Adrenal gland (tissue), 9 donors: ENCODE measurements at regions not wholly inside any gene's neighbourhood (a gene's known extent, or its start where the extent isn't known, plus 50 kb on each side); places are given as distances from the start of the nearest gene placed in this dataset.
"Not testable (repeated sequence)": the region's sequence is repeated elsewhere in the genome, so short reads cannot be mapped to it uniquely, and the experiment has no call there.

Experiments used
- DNase-seq, 7 donors: peaks; one replicate each; pipeline ENCODE4 v3.0.0-alpha.2; 2019 to 2020
- H3K27ac ChIP-seq, 5 donors: fragments of 200-600 bp; sonication (generic) in 4 of 5; 1 replicate in 3 of 5; 2 replicates in 2 of 5; pipeline versions ENCODE4 v1.5.1 to v1.8.0; 2016 to 2020; ENCODE audit warnings: mild to moderate bottlenecking in 1 of 5
- H3K27me3 ChIP-seq: fragments of 200-600 bp; 2 replicates; pipeline ENCODE4 v1.8.0; 2021
- H3K36me3 ChIP-seq, 2 donors: fragments of 200-600 bp; replicated peaks in 1 of 2; 1 replicate in 1 of 2; 2 replicates in 1 of 2; pipeline versions ENCODE4 v1.5.1 to v1.8.0; 2018 to 2022
- H3K4me1 ChIP-seq, 2 donors: fragments of 200-600 bp; replicated peaks in 1 of 2; 1 replicate in 1 of 2; 2 replicates in 1 of 2; pipeline versions ENCODE4 v1.5.1 to v1.8.0; 2018 to 2021
- H3K4me3 ChIP-seq, 4 donors: fragments of 200-600 bp; sonication (generic) in 3 of 4; one replicate each; pipeline ENCODE4 v1.5.1; 2016 to 2018
- H3K9me3 ChIP-seq, 3 donors: fragments of 200-600 bp; sonication (generic) in 1 of 3; replicated peaks in 1 of 3; 1 replicate in 2 of 3; 2 replicates in 1 of 3; pipeline versions ENCODE4 v1.5.1 to v1.8.0; 2016 to 2021
- CTCF ChIP-seq, 6 experiments: fragments of 450-650 bp in 4 of 6; fragments of 200-600 bp in 2 of 6; sonication (generic) in 1 of 6; IDR thresholded peaks; 1 replicate in 5 of 6; 2 replicates in 1 of 6; pipeline versions ENCODE4 v1.5.1 to v1.8.0; 2016 to 2021; ENCODE audit warnings: antibody characterized with exemption in 6 of 6, mild to moderate bottlenecking in 2 of 6, moderate library complexity in 1 of 6
- POLR2A ChIP-seq, 2 donors: fragments of 450-650 bp; IDR thresholded peaks; one replicate each; pipeline ENCODE4 v1.6.1; 2017; ENCODE audit warnings: antibody characterized with exemption in 2 of 2, mild to moderate bottlenecking in 2 of 2, moderate library complexity in 1 of 2
- WGBS, 4 donors: extraction: QIAGEN DNeasy Blood & Tissue Kit in 2 of 4; methylation state at CpG; one replicate each; pipeline versions ENCODE4 v1.1.5 to v1.1.7; 2013 to 2017; 5-methylcytosine and 5-hydroxymethylcytosine counted together
- intact Hi-C, 2 donors: fragments of 100-400 bp; cut with DNase I; formaldehyde crosslinking; loops; one replicate each; pipeline versions ENCODE4 v1.14.1 to v1.15.0; 2022 to 2023
- donor health status: healthy with polysubstance abuse.
- donor health status: Bipolar disorder and iron deficiency.
- donor health status: DM: yes; HTN: yes; CAD: no.
- donor health status: DM: no; HTN: no; CAD: no.
- donor health status: DM: no; HTN: no; CAD: no.

GRCh38 chr20:60101201-60101890 is 143.1 kb downstream of the CDH26 start:
- WGBS, 4 donors: 67 to 75% (median 69%) methylated on average over 9 to 13 of the region's 13 CpGs
- Histone ChIP-seq H3K4me3 (no peak overlapping the region), H3K27me3 (no peaks in the 10 kb centered on the region), H3K36me3 (no peaks in the 10 kb centered on the region), H3K27ac (no peak overlapping the region), H3K9me3 (no peaks in the 10 kb centered on the region), H3K4me1 (no peaks in the 10 kb centered on the region)
- DNase-seq: no peak
- TF ChIP-seq CTCF (IDR thresholded peaks at IDR 0.05): no peak
- no peak for TF ChIP-seq POLR2A (IDR thresholded peaks at IDR 0.05)
- intact Hi-C loops: no loop called here

GRCh38 chr20:60101891-60102281 is 143.7 kb downstream of the CDH26 start:
- intact Hi-C loops: no loop called here
- Histone ChIP-seq H3K9me3 (no peaks in the 10 kb centered on the region), H3K27ac (no peak overlapping the region), H3K4me3 (no peak overlapping the region), H3K27me3 (no peaks in the 10 kb centered on the region), H3K4me1 (no peaks in the 10 kb centered on the region), H3K36me3 (no peaks in the 10 kb centered on the region)
- DNase-seq: no peak
- TF ChIP-seq CTCF (IDR thresholded peaks at IDR 0.05): no peak
- no peak for TF ChIP-seq POLR2A (IDR thresholded peaks at IDR 0.05)
- 74 to 81% (median 77%) methylated on average over 7 to 9 of the region's 9 CpGs for WGBS, 4 donors

- no peak for DNase-seq
- Histone ChIP-seq H3K4me1 (no peaks in the 10 kb centered on the region), H3K36me3 (no peaks in the 10 kb centered on the region), H3K27ac (no peak overlapping the region), H3K9me3 (no peaks in the 10 kb centered on the region), H3K27me3 (no peaks in the 10 kb centered on the region), H3K4me3 (no peak overlapping the region)
- WGBS, 4 donors: 80 to 92% (median 87%) methylated on average over 4 of the region's 4 CpGs
- TF ChIP-seq CTCF (IDR thresholded peaks at IDR 0.05): no peak
- intact Hi-C loops: no loop called here
These were observed 144.5 kb downstream of the CDH26 start for GRCh38 chr20:60102665-60103210.

GRCh38 chr20:60104993-60105803 is 147.0 kb downstream of the CDH26 start:
- H3K36me3 ChIP-seq: no peaks in the 10 kb centered on the region
- no peak overlapping the region for H3K27ac ChIP-seq
- DNase-seq: no peak
- H3K4me3 ChIP-seq: no peak overlapping the region
- H3K27me3 ChIP-seq: no peaks in the 10 kb centered on the region
- intact Hi-C loops: no loop called here
- H3K9me3 ChIP-seq: no peaks in the 10 kb centered on the region
- H3K4me1 ChIP-seq: no peaks in the 10 kb centered on the region
- TF ChIP-seq CTCF (IDR thresholded peaks at IDR 0.05) (no peak), POLR2A (IDR thresholded peaks at IDR 0.05) (no peak)
- 53 to 72% (median 61%) methylated on average over 10 of the region's 10 CpGs for WGBS, 4 donors

GRCh38 chr20:60106186-60106585 is 148.0 kb downstream of the CDH26 start:
- H3K27me3 ChIP-seq, H3K4me3 ChIP-seq, H3K4me1 ChIP-seq, intact Hi-C loops, DNase-seq, H3K9me3 ChIP-seq, H3K27ac ChIP-seq, H3K36me3 ChIP-seq: not testable (repeated sequence)
- 55 to 77% (median 73%) methylated on average over 4 to 8 of the region's 8 CpGs for WGBS, 4 donors
